ENCODE measurements at regions not wholly inside any gene's neighbourhood (a gene's known extent, or its start where the extent isn't known, plus 50 kb on each side); places are given as distances from the start of the nearest gene placed in this dataset.

- TF ChIP-seq EGR1 (IDR thresholded peaks at IDR 0.05) (no peak), EP300 (IDR thresholded peaks at IDR 0.05; ENCODE audit: borderline replicate concordance) (no peak), FOXM1 (IDR thresholded peaks at IDR 0.05; ENCODE audit: borderline replicate concordance, low read depth) (no peak), USF1 (IDR thresholded peaks at IDR 0.05) (no peak), YY1 (IDR thresholded peaks at IDR 0.05; ENCODE audit: low read depth) (no peak), REST (IDR thresholded peaks at IDR 0.05; ENCODE audit: low read depth) (no peak), MAX (IDR thresholded peaks at IDR 0.05) (no peak)
Observed at GRCh38 chr3:161573136-161573535, 76.5 kb downstream of the OTOL1 start.
